A549 (cell line): ENCODE measurements at regions not wholly inside any gene's neighbourhood (a gene's known extent, or its start where the extent isn't known, plus 50 kb on each side); places are given as distances from the start of the nearest gene placed in this dataset.

Experiments
- CEBPB ChIP-seq, 2 experiments: fragments of >200 bp in 1 of 2; sonication (Bioruptor Twin) in 1 of 2; formaldehyde crosslinking in 1 of 2; IDR thresholded peaks; 2 replicates each; pipeline ENCODE4 v1.6.1; 2012 to 2016
- CHD2 ChIP-seq: fragments of 150-350 bp; IDR thresholded peaks from 2 replicates; pipeline ENCODE4 v1.6.1; 2014; ENCODE audit warnings: low read length; ENCODE audit not compliant: partially characterized antibody
- EHMT2 ChIP-seq: fragments of 200-600 bp; sonication (generic); IDR thresholded peaks from 2 replicates; pipeline ENCODE4 v1.6.1; 2016; ENCODE audit warnings: antibody characterized with exemption, low read depth, mild to moderate bottlenecking, moderate library complexity
- ESRRA ChIP-seq: fragments of 150-350 bp; IDR thresholded peaks from 2 replicates; pipeline ENCODE4 v1.6.1; 2014; ENCODE audit warnings: mild to moderate bottlenecking, low read length, borderline replicate concordance
- HDAC2 ChIP-seq: fragments of 200-600 bp; sonication (generic); IDR thresholded peaks from 2 replicates; pipeline ENCODE4 v1.6.1; 2016
- MYC ChIP-seq: IDR thresholded peaks from 2 replicates; pipeline ENCODE4 v1.6.1; 2012; ENCODE audit warnings: mild to moderate bottlenecking, inconsistent platforms, low read length, improper control_type of control experiment, borderline replicate concordance
- PBX3 ChIP-seq: IDR thresholded peaks from 2 replicates; pipeline ENCODE4 v1.6.1; 2012
- POLR2A ChIP-seq: IDR thresholded peaks from 2 replicates; pipeline ENCODE4 v1.6.1; 2012; ENCODE audit warnings: mild to moderate bottlenecking, low read length
- REST ChIP-seq: fragments of 200-600 bp; sonication (generic); IDR thresholded peaks from 2 replicates; pipeline ENCODE4 v1.6.1; 2016; ENCODE audit warnings: antibody characterized with exemption, mild to moderate bottlenecking, moderate library complexity
- ZFP36 ChIP-seq: fragments of 450-650 bp; IDR thresholded peaks from 2 replicates; pipeline ENCODE4 v1.6.1; 2014; ENCODE audit warnings: borderline replicate concordance; ENCODE audit not compliant: partially characterized antibody
- TF ChIP-seq, protein P1 (sequence below): fragments of >200 bp; sonication (Bioruptor Twin); formaldehyde crosslinking; IDR thresholded peaks from 3 replicates; pipeline ENCODE4 v1.5.1; 2016

DNA sequence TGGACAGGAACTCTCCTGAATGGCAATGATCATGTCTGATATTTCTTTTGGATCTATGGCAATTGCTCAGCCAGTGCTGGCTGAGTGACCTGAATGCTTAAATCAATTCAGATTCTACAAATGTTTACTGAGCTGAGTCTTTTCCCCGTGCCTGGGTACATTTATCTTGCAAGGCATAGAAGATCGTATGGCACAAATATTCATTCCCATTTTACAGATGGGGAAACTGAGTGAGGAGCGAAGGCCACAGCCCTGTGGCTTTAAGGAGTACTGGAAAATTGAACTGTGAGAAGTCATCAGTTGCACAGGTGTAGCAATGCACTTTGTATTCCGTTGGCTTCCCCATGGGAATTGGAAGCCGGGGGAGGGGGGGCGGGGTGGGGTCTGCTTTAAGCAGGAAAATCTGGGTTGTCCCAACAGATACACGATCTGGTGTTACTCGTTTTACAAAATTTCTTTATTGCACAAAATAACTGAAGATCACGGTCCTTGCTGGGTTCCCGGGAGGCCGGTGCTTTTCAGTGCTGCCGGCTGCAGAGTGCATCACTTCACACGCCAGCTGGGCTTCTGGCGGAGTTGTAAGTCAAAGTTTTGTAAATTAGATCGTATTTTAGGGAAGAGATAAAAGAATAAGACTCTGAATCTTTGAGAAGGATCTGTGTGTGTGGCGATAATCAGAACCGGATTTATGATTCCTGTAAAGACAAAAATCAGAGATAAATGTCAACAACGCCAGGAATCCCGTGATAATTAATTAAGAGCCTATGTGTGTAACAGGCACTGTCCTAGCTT is 75.0 kb upstream of the MAP1LC3B2 start:
- TF ChIP-seq, protein P1, sequence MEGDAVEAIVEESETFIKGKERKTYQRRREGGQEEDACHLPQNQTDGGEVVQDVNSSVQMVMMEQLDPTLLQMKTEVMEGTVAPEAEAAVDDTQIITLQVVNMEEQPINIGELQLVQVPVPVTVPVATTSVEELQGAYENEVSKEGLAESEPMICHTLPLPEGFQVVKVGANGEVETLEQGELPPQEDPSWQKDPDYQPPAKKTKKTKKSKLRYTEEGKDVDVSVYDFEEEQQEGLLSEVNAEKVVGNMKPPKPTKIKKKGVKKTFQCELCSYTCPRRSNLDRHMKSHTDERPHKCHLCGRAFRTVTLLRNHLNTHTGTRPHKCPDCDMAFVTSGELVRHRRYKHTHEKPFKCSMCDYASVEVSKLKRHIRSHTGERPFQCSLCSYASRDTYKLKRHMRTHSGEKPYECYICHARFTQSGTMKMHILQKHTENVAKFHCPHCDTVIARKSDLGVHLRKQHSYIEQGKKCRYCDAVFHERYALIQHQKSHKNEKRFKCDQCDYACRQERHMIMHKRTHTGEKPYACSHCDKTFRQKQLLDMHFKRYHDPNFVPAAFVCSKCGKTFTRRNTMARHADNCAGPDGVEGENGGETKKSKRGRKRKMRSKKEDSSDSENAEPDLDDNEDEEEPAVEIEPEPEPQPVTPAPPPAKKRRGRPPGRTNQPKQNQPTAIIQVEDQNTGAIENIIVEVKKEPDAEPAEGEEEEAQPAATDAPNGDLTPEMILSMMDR, result no peak
- no peak for TF ChIP-seq EHMT2
- TF ChIP-seq MYC, result no peak
- no peak for TF ChIP-seq ESRRA
- TF ChIP-seq CEBPB (IDR thresholded peaks at IDR 0.05), result no peak
- TF ChIP-seq POLR2A, result no peak
- no peak for TF ChIP-seq ZFP36
- no peak for TF ChIP-seq HDAC2
- no peak for TF ChIP-seq PBX3
- no peak for TF ChIP-seq CHD2
- TF ChIP-seq REST, result no peak
